ENCODE measurements at regions not wholly inside any gene's neighbourhood (a gene's known extent, or its start where the extent isn't known, plus 50 kb on each side); places are given as distances from the start of the nearest gene placed in this dataset.

- no peak overlapping the region for H3K27ac Mint-ChIP-seq
- TF ChIP-seq, protein P1, sequence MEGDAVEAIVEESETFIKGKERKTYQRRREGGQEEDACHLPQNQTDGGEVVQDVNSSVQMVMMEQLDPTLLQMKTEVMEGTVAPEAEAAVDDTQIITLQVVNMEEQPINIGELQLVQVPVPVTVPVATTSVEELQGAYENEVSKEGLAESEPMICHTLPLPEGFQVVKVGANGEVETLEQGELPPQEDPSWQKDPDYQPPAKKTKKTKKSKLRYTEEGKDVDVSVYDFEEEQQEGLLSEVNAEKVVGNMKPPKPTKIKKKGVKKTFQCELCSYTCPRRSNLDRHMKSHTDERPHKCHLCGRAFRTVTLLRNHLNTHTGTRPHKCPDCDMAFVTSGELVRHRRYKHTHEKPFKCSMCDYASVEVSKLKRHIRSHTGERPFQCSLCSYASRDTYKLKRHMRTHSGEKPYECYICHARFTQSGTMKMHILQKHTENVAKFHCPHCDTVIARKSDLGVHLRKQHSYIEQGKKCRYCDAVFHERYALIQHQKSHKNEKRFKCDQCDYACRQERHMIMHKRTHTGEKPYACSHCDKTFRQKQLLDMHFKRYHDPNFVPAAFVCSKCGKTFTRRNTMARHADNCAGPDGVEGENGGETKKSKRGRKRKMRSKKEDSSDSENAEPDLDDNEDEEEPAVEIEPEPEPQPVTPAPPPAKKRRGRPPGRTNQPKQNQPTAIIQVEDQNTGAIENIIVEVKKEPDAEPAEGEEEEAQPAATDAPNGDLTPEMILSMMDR (IDR thresholded peaks at IDR 0.05) = no peak
- peaks cover 2% of the 10 kb centered on the region; the same call in 1 of the 2 replicates for H3K27me3 Mint-ChIP-seq (ENCODE audit: insufficient read depth)
- no peaks in the 10 kb centered on the region for H3K36me3 Mint-ChIP-seq (ENCODE audit: low read depth)
- no peaks in the 10 kb centered on the region for H3K9me3 Mint-ChIP-seq
- DNase-seq = no peak
- H3K4me1 Mint-ChIP-seq (ENCODE audit: low read depth) = peaks cover 13% of the 10 kb centered on the region
- no peak overlapping the region for H3K4me3 Mint-ChIP-seq
Measured at GRCh38 chr2:224208443-224208842, 169.4 kb upstream of the SERPINE2 start.

GRCh38 chr2:224208007-224208406, 168.9 kb upstream of the SERPINE2 start:
- no peak for DNase-seq
- TF ChIP-seq, protein P1 (IDR thresholded peaks at IDR 0.05) = no peak
- Mint-ChIP-seq H3K4me3 (no peak overlapping the region), H3K36me3 (ENCODE audit: low read depth) (no peaks in the 10 kb centered on the region), H3K4me1 (ENCODE audit: low read depth) (peaks cover 13% of the 10 kb centered on the region), H3K27ac (no peak overlapping the region), H3K27me3 (ENCODE audit: insufficient read depth) (peaks cover 2% of the 10 kb centered on the region; the same call in 1 of the 2 replicates), H3K9me3 (no peaks in the 10 kb centered on the region)

- Mint-ChIP-seq H3K27ac (no peak overlapping the region), H3K4me3 (no peak overlapping the region), H3K36me3 (ENCODE audit: low read depth) (no peaks in the 10 kb centered on the region), H3K27me3 (ENCODE audit: insufficient read depth) (peaks cover 2% of the 10 kb centered on the region; the same call in 1 of the 2 replicates), H3K4me1 (ENCODE audit: low read depth) (peaks cover 13% of the 10 kb centered on the region), H3K9me3 (no peaks in the 10 kb centered on the region)
- no peak for DNase-seq
- TF ChIP-seq, protein P1 (IDR thresholded peaks at IDR 0.05) = no peak
Measured at GRCh38 chr2:224206816-224207215, 167.7 kb upstream of the SERPINE2 start.

GRCh38 chr2:224202281-224202865, 163.3 kb upstream of the SERPINE2 start:
- H3K27ac Mint-ChIP-seq = no peak overlapping the region
- H3K4me1 Mint-ChIP-seq (ENCODE audit: low read depth) = no peaks in the 10 kb centered on the region
- no peak overlapping the region for H3K4me3 Mint-ChIP-seq
- no peaks in the 10 kb centered on the region for H3K27me3 Mint-ChIP-seq (ENCODE audit: insufficient read depth)
- H3K9me3 Mint-ChIP-seq = no peaks in the 10 kb centered on the region
- TF ChIP-seq, protein P1 (IDR thresholded peaks at IDR 0.05) = no peak
- no peak for DNase-seq
- no peaks in the 10 kb centered on the region for H3K36me3 Mint-ChIP-seq (ENCODE audit: low read depth)

GRCh38 chr2:224198436-224198835, 159.3 kb upstream of the SERPINE2 start:
- TF ChIP-seq, protein P1 (IDR thresholded peaks at IDR 0.05) = no peak
- H3K4me1 Mint-ChIP-seq (ENCODE audit: low read depth) = no peaks in the 10 kb centered on the region
- no peak for DNase-seq
- no peaks in the 10 kb centered on the region; the same call in 1 of the 2 replicates for H3K9me3 Mint-ChIP-seq
- no peak overlapping the region for H3K27ac Mint-ChIP-seq
- H3K4me3 Mint-ChIP-seq = no peak overlapping the region
- no peaks in the 10 kb centered on the region for H3K27me3 Mint-ChIP-seq (ENCODE audit: insufficient read depth)
- H3K36me3 Mint-ChIP-seq (ENCODE audit: low read depth) = no peaks in the 10 kb centered on the region
